Activated naive CD8-positive, alpha-beta T cell treated with anti-CD3 and anti-CD28 coated beads for 36 hours (primary cell): ENCODE measurements at regions not wholly inside any gene's neighbourhood (a gene's known extent, or its start where the extent isn't known, plus 50 kb on each side); places are given as distances from the start of the nearest gene placed in this dataset.

Source experiments
- DNase-seq: peaks from one replicate; pipeline ENCODE4 v3.0.0; 2021
- H3K27ac Mint-ChIP-seq: one replicate; pipeline ENCODE4 v1.8.0; 2022; ENCODE audit warnings: mild to moderate bottlenecking, moderate library complexity, mixed read lengths
- H3K27me3 Mint-ChIP-seq: one replicate; pipeline ENCODE4 v1.8.0; 2022; ENCODE audit warnings: mild to moderate bottlenecking, mixed read lengths
- H3K36me3 Mint-ChIP-seq: one replicate; pipeline ENCODE4 v1.8.0; 2021; ENCODE audit warnings: mild to moderate bottlenecking, mixed read lengths
- H3K4me1 Mint-ChIP-seq: one replicate; pipeline ENCODE4 v1.8.0; 2021; ENCODE audit warnings: mixed read lengths
- H3K4me3 Mint-ChIP-seq: one replicate; pipeline ENCODE4 v1.8.0; 2022; ENCODE audit warnings: mild to moderate bottlenecking, moderate library complexity, mixed read lengths
- H3K9me3 Mint-ChIP-seq: one replicate; pipeline ENCODE4 v1.8.0; 2022; ENCODE audit warnings: mixed read lengths

DNA sequence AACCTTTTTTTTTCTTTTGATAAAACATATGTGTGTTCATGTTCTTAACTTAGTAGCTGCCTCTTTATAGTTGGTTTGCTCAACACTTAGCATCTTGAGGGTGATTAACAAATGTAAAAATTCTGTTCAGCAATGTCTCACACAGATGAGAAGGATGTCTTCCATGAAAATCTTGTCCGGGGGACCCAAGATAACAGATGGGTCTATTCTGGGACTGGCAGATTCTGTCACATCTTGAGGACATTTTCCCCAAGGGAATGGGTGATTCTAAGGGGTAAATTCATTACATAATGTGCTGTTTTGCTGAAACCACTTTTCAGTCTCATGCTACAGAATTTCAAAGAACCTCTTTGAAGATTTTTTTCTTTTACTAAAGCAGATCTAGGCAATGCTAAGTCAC, 342.2 kb downstream of the IGSF11 start:
- no peaks in the 10 kb centered on the region for H3K27me3 Mint-ChIP-seq
- H3K4me1 Mint-ChIP-seq = no peaks in the 10 kb centered on the region
- no peak for DNase-seq
- peaks cover 2% of the 10 kb centered on the region for H3K9me3 Mint-ChIP-seq
- H3K27ac Mint-ChIP-seq = no peak overlapping the region
- H3K4me3 Mint-ChIP-seq = no peak overlapping the region
- no peaks in the 10 kb centered on the region for H3K36me3 Mint-ChIP-seq

DNA sequence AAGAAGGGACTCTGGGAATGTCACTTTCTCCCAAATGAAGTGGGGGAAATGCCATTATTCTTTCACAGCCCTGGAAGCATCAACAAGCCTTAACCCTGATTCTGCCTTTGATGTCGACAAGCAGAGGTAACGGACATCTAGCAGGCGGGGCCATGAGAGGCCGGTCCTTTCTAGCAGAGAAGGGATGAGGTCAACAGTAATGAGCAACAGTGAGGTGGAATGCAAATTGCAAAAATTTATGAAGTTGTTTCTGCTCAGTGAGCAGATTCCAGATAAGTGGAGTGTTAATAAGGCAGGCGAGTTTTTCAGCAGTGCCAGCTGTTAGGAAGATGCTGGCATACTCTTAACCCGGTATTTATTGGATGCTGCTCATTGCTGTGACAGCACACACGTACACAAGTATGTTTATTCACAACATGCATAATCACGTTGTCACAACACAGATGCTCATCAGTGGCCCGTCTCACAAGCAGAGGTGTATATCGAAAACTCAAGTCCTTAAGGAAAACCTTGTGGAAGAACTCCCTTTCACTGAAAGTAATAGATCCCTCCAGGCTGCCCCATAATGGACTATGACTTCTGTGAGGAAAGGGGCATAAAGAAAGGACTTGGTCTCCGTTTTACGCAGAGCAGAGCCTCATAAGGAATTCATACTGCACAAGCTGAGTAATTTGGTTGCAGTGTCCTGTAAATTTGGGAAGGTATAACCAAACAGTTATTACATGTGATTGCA, 329.0 kb downstream of the IGSF11 start:
- Mint-ChIP-seq H3K4me1 (no peaks in the 10 kb centered on the region), H3K36me3 (no peaks in the 10 kb centered on the region), H3K27ac (no peak overlapping the region), H3K4me3 (no peak overlapping the region), H3K9me3 (no peaks in the 10 kb centered on the region), H3K27me3 (no peaks in the 10 kb centered on the region)
- no peak for DNase-seq

DNA sequence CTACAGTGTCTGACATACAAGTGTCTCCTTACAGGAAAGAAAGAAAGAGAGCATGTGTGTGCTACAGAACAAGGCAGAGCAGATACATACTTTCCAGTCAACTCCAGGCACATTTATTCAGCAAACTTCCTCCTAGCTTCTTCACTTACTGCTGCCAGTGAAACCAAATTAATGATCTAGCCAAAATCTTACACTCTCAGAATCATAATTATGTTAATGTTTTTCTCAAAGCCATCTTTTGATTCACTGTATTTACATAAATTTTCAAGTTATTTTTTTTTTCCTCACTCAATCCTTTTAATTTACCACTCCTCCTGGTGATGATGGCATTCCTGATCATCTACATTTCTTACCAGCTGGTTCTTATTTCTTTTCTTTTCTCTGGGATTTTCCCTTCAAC, 326.7 kb downstream of the IGSF11 start:
- H3K9me3 Mint-ChIP-seq = no peaks in the 10 kb centered on the region
- H3K27me3 Mint-ChIP-seq = no peaks in the 10 kb centered on the region
- no peak overlapping the region for H3K4me3 Mint-ChIP-seq
- H3K4me1 Mint-ChIP-seq = no peaks in the 10 kb centered on the region
- no peak for DNase-seq
- H3K36me3 Mint-ChIP-seq = no peaks in the 10 kb centered on the region
- no peak overlapping the region for H3K27ac Mint-ChIP-seq

DNA sequence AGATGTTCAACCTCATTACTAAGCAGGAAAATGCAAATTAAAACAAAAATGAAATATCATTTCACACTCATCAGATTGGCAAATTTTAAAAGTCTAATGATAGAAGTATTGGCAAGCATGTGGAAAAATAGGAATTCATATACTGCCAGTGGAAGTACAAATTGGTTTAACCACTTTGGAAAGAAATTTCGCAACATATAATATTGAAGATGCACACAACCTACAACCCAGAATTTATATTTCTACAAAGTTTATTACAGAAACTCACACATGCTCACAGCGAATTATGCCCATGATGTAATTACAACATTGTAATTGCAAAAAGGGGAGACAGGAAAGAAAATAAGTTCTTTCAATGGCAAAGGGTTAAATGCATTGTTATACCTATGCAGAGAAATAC, 324.1 kb downstream of the IGSF11 start:
- Mint-ChIP-seq H3K27me3 (no peaks in the 10 kb centered on the region), H3K36me3 (no peaks in the 10 kb centered on the region), H3K4me1 (no peaks in the 10 kb centered on the region), H3K27ac (no peak overlapping the region), H3K4me3 (no peak overlapping the region), H3K9me3 (no peaks in the 10 kb centered on the region)
- DNase-seq = no peak

DNA sequence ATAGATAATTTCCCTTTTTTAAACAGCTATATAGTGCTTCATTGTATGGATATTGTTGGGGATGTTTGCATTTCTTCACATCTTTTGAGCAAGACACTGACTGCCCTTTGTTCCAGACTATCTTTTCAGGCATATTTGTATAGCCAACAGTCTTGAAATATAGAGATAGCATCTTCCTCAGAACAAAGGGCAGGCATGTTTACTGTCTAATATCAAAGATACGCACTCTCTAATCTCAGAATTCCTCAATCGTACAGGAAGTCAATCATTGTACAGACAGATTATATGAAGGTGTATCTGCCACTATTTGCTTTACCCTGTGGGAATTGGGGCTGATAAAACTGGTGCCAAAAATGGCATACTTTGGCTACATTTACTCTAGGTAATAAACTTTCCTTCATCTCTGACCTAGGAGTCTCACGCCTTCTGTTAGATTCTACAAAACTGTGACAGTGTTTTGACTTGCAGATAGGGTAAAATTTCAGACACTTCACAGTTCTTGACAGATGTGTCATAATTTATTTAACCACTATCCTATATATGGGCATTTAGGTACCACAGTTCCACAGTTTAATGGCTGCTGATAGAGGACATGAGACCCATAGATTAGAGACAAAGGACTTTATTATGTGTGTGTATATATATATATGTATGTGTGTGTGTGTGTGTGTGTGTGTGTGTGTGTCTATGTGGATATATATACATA, 321.0 kb downstream of the IGSF11 start:
- Mint-ChIP-seq H3K36me3 (no peaks in the 10 kb centered on the region), H3K4me1 (no peaks in the 10 kb centered on the region), H3K9me3 (no peaks in the 10 kb centered on the region), H3K27me3 (no peaks in the 10 kb centered on the region), H3K4me3 (no peak overlapping the region), H3K27ac (no peak overlapping the region)
- DNase-seq = no peak

DNA sequence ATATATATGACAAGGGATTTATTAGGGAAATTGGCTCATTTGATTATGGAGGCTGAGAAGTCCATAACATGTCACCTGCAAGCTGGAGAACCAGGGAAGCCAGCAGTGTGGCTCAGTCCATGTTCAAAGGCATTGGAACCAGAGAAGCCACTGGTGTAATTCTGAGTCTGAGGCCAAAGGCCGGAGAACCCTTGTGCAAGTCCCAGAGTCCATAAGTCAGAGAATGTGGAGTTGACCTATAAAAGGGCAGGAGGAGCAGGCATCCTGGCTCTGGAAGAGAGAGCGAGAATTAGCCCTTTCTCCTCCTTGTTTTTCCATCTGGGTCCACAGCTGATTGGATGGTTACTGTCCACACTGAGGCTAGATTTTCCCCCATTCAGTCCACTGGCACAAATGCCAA, 319.8 kb downstream of the IGSF11 start:
- Mint-ChIP-seq H3K36me3 (no peaks in the 10 kb centered on the region), H3K4me1 (no peaks in the 10 kb centered on the region), H3K27me3 (no peaks in the 10 kb centered on the region), H3K4me3 (no peak overlapping the region), H3K9me3 (peaks cover 6% of the 10 kb centered on the region), H3K27ac (no peak overlapping the region)
- no peak for DNase-seq

DNA sequence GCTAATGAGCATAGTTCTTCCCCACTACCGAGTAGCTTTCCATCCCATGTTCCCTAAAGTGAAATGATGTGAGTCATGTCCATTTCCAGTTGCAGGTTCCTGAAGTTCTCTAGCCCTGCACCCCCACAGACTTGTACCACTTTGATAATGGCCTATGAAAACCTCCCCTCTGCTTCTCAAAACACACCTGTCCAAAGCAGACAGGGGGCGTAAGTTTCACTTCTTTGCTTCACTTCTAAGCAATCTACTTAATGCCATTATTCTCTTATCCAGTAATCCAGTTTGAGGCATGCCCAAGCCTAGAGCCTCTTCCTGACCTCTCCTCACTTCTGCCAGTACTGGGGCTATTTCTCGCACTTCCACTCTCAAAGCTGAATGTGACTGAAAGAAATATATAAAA, 305.1 kb downstream of the IGSF11 start:
- no peaks in the 10 kb centered on the region for H3K4me1 Mint-ChIP-seq
- H3K9me3 Mint-ChIP-seq = no peaks in the 10 kb centered on the region
- DNase-seq = no peak
- H3K4me3 Mint-ChIP-seq = no peak overlapping the region
- no peaks in the 10 kb centered on the region for H3K27me3 Mint-ChIP-seq
- H3K36me3 Mint-ChIP-seq = no peaks in the 10 kb centered on the region
- no peak overlapping the region for H3K27ac Mint-ChIP-seq

DNA sequence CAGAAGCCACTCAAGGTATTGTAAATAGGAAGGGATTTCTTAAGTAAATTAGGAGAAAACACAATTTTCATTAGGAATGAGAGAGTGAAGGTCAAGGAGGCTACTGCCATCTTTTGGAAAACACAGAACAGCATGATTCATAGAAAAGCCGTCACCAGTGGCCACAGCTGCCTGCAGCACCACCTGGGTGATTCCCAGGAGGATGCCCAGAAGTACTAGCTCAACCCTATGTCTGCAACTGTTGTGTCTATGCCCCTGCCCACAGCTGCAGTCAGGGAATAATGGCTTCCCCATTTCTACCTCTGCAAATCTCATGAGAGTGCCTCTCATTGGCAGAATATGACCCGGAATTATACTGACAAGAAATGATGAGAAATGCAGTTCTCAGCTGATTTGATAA, 300.0 kb downstream of the IGSF11 start:
- Mint-ChIP-seq H3K27ac (no peak overlapping the region), H3K36me3 (no peaks in the 10 kb centered on the region), H3K4me3 (no peak overlapping the region), H3K4me1 (no peaks in the 10 kb centered on the region), H3K9me3 (no peaks in the 10 kb centered on the region), H3K27me3 (no peaks in the 10 kb centered on the region)
- DNase-seq = no peak

DNA sequence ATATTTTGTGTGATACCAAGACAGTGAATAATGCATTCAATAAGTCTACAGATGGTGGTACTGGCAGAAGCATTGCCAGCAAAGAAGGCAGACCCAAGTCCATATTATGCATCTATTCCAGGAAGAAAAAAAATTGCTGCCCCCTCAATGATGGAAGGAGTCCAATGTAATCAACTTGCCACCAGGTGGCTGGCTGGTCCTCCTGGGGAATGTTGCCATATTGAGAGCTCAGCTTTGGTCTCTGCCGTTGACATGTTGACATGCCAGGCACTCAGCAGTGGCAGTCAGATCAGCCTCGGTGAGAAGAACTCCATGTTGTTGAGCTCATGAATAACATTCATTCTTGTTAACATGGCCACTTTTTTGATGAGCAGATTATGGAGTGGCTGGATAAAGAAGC, 298.5 kb downstream of the IGSF11 start:
- DNase-seq = no peak
- H3K9me3 Mint-ChIP-seq = no peaks in the 10 kb centered on the region
- H3K27ac Mint-ChIP-seq = no peak overlapping the region
- H3K36me3 Mint-ChIP-seq = no peaks in the 10 kb centered on the region
- no peak overlapping the region for H3K4me3 Mint-ChIP-seq
- no peaks in the 10 kb centered on the region for H3K4me1 Mint-ChIP-seq
- H3K27me3 Mint-ChIP-seq = no peaks in the 10 kb centered on the region

DNA sequence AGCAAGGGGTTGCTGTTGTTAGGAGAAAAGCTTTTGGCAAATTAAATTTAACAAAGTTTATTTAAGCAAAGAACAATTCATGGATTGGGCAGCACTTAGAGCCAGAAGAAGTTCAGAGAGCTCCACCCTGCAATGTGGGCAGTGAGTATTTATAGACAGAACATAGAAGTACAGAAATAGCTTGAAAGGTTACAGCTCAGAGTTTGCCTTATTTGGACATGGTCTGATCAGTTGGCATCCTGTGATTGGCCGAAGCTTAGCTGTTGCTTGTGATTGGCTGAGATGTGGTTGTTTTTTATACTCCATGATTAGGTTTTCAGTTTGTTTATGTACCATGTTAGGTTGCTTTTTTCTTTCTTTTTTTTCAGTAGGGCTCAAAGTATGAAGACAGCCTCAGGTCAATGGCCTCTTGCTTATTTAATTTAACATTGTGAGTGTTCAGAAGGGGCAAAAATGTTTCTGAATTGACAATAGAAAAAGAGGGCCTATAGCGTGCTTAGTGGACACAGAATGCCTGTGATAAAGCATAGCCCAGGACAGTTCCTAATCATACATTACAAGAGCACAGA, 293.8 kb downstream of the IGSF11 start:
- H3K4me1 Mint-ChIP-seq = no peaks in the 10 kb centered on the region
- no peak overlapping the region for H3K4me3 Mint-ChIP-seq
- H3K9me3 Mint-ChIP-seq = peaks cover 4% of the 10 kb centered on the region
- no peaks in the 10 kb centered on the region for H3K27me3 Mint-ChIP-seq
- no peak overlapping the region for H3K27ac Mint-ChIP-seq
- DNase-seq = no peak
- no peaks in the 10 kb centered on the region for H3K36me3 Mint-ChIP-seq

DNA sequence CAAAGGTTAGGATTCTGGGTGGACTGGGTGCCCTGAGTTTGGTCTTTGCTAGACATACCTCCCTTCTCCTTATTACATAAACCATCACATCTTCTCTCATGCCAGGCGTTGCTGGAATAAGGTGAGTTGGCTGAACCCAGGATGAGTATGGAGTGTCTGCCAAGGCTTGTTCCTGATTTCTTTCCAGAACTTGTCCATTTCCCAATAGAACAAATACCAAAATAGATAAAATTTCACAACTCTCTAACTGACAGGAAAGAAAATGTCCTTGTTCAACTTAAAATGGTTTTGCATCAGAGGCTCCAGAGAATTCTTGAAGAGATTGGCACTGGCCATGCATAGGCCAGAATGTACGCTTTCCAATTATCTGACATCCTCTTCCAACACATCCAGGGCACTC, 291.9 kb downstream of the IGSF11 start:
- Mint-ChIP-seq H3K4me1 (no peaks in the 10 kb centered on the region), H3K36me3 (no peaks in the 10 kb centered on the region), H3K27ac (no peak overlapping the region), H3K4me3 (no peak overlapping the region), H3K9me3 (peaks cover 6% of the 10 kb centered on the region), H3K27me3 (no peaks in the 10 kb centered on the region)
- no peak for DNase-seq

DNA sequence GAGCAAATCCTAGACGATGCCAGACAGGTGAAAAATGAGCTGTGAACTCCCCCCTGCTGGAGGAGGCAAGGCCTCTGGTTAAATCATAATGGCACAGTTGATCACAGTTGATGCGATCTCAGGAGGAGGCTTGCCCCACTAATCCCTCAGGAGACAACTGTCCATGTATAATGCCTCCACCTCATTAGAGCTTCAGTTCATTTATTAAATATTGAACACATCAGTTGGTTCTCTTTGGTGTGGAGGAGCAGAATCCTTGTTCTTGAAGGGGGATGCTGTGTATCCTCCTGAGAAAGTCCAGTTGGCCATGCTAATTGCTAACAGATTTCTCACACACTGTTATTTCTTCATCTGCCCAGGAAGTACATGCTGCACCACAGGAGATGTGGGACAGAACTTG, 290.5 kb downstream of the IGSF11 start:
- Mint-ChIP-seq H3K9me3 (peaks cover 6% of the 10 kb centered on the region), H3K4me3 (no peak overlapping the region), H3K27me3 (no peaks in the 10 kb centered on the region), H3K4me1 (no peaks in the 10 kb centered on the region), H3K36me3 (no peaks in the 10 kb centered on the region), H3K27ac (no peak overlapping the region)
- DNase-seq = no peak

DNA sequence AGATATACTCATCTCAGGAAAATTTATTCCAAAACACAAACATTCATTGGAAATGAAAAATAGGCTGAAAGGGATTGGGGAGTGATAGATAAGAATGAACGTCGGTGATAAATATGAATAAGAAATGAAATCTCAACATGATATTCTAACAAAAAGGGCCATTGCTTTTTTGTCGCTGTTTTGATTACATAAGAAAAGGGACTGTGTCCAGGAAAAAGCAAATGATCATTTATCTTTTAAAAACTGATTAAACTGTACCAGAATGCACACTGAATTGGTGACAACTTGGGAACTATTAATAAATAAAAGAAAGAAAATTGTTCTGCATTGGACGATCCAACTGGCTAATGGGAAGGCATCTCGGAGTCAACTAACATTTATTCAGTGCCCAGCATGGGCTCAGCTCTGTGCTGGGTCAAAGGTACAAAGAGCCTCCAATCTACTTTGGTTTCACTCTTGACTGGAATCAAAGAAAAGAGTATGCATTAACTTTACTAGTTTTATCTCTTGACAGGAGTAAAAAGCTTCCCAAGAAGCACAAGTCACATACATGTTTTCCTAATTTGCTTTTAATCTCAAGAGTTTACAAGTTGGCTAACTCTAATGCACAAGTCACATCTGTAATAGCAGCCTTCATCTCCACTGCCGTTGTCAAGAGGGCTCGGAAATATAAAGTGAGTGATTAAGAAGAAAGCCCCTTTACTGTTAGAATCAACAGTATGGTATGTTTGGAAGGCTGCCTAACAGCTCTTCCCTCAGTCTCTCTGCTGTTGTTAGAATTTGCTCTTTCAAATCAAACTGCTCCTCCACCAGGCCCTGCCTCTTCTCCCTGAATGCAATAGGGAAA, 280.0 kb downstream of the IGSF11 start:
- Mint-ChIP-seq H3K9me3 (no peaks in the 10 kb centered on the region), H3K4me1 (no peaks in the 10 kb centered on the region), H3K27ac (no peak overlapping the region), H3K4me3 (no peak overlapping the region), H3K36me3 (peaks cover 2% of the 10 kb centered on the region), H3K27me3 (no peaks in the 10 kb centered on the region)
- no peak for DNase-seq

DNA sequence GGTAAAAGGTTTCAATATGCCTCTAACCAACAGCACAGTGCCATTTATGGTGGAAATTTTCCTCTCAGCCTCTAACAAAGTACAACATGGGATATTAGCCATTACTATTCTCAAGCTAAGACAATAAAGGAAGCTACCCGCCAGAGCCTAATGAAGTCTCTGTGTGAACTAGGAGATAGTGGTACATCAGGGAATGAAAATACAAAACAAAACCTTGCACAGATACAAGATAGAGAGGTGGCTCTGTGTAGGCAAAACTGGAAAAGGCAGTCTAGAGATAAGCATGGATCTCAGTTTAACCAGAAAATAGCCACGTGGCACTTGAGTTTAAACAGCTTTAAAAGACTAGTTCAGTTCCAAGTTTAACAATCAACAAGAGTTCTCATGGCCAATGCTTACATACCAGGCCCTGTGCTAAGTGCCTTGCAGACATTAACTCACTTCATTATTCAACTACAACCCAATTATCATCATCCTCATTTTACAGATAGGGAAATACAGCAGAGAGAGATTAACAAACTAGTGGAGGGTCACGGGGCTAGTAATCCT, 279.3 kb downstream of the IGSF11 start:
- no peaks in the 10 kb centered on the region for H3K27me3 Mint-ChIP-seq
- no peaks in the 10 kb centered on the region for H3K9me3 Mint-ChIP-seq

More for the DNA sequence above, 279.3 kb downstream of the IGSF11 start:
- DNase-seq = no peak
- no peak overlapping the region for H3K27ac Mint-ChIP-seq
- H3K4me3 Mint-ChIP-seq = no peak overlapping the region
- no peaks in the 10 kb centered on the region for H3K4me1 Mint-ChIP-seq
- H3K36me3 Mint-ChIP-seq = peaks cover 2% of the 10 kb centered on the region
